ENCODE measurements at regions not wholly inside any gene's neighbourhood (a gene's known extent, or its start where the extent isn't known, plus 50 kb on each side); places are given as distances from the start of the nearest gene placed in this dataset.

DNA sequence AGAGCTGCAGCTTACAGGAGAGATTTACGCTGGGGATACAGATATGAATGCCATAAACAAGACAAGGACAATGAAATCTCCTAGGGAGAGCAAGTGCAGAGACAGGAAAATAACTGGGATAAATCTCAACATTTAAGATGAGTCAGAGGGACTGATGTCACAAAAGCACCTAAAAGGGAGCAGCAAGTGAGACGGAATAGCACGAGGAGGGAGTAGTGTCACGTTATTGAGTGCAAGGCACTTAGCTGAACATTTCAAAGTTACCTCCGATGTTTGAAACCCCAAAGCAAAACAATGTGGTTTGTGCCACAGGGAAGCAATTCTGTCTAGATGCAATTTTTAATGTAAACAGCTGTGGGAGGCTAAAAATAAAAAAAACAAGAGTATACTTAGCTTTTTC lies 1131.7 kb upstream of the EYS start:
- no peak for TF ChIP-seq ZNF384 (IDR thresholded peaks at IDR 0.05)
- no peak for TF ChIP-seq SUZ12 (IDR thresholded peaks at IDR 0.05)
